ENCODE measurements at regions not wholly inside any gene's neighbourhood (a gene's known extent, or its start where the extent isn't known, plus 50 kb on each side); places are given as distances from the start of the nearest gene placed in this dataset.

DNA sequence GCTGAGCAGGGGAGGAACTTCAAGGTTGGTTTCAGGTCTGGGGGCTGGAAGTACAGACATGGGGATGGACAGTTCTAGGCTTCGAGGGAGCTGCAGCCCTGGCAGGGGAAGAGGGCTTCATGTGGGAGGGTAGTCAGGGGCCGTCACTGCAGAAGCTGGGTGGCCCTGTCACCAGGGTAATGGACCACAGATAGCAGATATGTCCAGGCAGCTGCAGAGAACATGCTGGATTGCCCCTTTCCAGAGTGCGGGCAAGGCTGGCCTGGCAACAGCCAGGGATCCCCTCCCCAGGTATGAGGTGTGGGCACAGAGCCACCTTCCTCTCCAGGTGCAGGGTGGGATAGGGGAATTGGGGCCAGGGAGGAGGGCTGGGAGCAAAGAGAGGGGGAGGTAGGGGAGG, 206.5 kb downstream of the GADD45G start:
- no peaks in the 10 kb centered on the region for H3K36me3 ChIP-seq (ENCODE audit: insufficient read depth, low read length)
- no peak for TF ChIP-seq CTCF (IDR thresholded peaks at IDR 0.05; ENCODE audit: extremely low read depth, low read depth, low read length)
- H3K27ac ChIP-seq (ENCODE audit: low read depth, low read length), result no peak overlapping the region
- H4K20me1 ChIP-seq (ENCODE audit: insufficient read depth, low read length), result no peaks in the 10 kb centered on the region
- no peak overlapping the region for H3K4me2 ChIP-seq (ENCODE audit: insufficient read depth, low read length)
- DNase-seq (ENCODE audit: insufficient read length, low spot score, missing footprints), result no peak
- H3K4me1 ChIP-seq (ENCODE audit: insufficient read depth, low read length), result no peaks in the 10 kb centered on the region
- H2AFZ ChIP-seq (ENCODE audit: low read length), result no peak overlapping the region
- H3K4me3 ChIP-seq (ENCODE audit: insufficient read depth, low read length), result no peak overlapping the region
- H3K27me3 ChIP-seq (ENCODE audit: insufficient read depth, low read length), result no peaks in the 10 kb centered on the region
- no peaks in the 10 kb centered on the region for H3K9me3 ChIP-seq (ENCODE audit: low read depth, low read length)
- no peaks in the 10 kb centered on the region for H3K79me2 ChIP-seq (ENCODE audit: insufficient read depth, low read length)

GRCh38 chr9:89811886-89812450, 207.2 kb downstream of the GADD45G start:
- no peaks in the 10 kb centered on the region for H4K20me1 ChIP-seq (ENCODE audit: insufficient read depth, low read length)
- H3K9me3 ChIP-seq (ENCODE audit: low read depth, low read length), result no peaks in the 10 kb centered on the region
- no peak for TF ChIP-seq CTCF (IDR thresholded peaks at IDR 0.05; ENCODE audit: extremely low read depth, low read depth, low read length)
- no peak overlapping the region for H2AFZ ChIP-seq (ENCODE audit: low read length)
- no peak overlapping the region for H3K27ac ChIP-seq (ENCODE audit: low read depth, low read length)
- no peak overlapping the region for H3K4me3 ChIP-seq (ENCODE audit: insufficient read depth, low read length)
- no peaks in the 10 kb centered on the region for H3K79me2 ChIP-seq (ENCODE audit: insufficient read depth, low read length)
- DNase-seq (ENCODE audit: insufficient read length, low spot score, missing footprints), result no peak
- H3K4me1 ChIP-seq (ENCODE audit: insufficient read depth, low read length), result no peaks in the 10 kb centered on the region
- no peaks in the 10 kb centered on the region for H3K27me3 ChIP-seq (ENCODE audit: insufficient read depth, low read length)
- no peaks in the 10 kb centered on the region for H3K36me3 ChIP-seq (ENCODE audit: insufficient read depth, low read length)
- H3K4me2 ChIP-seq (ENCODE audit: insufficient read depth, low read length), result no peak overlapping the region

DNA sequence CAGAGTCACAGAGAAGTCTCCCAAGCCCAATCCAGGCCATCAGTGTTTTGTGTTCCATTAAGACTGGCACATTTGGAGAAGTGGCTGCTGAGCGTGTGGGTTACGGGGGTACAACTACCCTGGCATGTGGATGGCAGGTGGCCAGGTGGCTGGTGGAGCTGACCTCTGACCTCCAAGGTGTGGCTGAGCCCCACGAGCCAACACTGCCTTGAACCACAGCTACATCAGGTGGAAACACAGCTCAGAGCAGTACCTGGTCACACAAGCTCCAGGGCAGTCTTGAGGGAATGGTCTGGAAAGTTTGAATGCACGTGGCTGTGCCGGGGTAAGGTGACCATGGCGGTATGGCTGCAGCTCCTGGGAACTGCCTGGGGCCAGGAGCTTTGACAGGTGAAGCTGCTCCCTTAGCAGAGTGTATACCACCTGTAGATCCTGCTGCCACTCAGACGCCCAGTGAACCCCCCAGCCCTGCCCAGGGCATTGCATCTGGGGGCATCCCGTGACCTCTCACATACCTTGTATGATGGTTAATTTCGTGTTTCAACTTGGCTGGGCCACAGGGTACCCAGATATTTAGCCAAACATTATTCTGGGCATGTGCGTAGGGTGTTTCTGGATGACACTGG, 207.9 kb downstream of the GADD45G start:
- Histone ChIP-seq H4K20me1 (ENCODE audit: insufficient read depth, low read length) (no peaks in the 10 kb centered on the region), H2AFZ (ENCODE audit: low read length) (no peak overlapping the region), H3K27me3 (ENCODE audit: insufficient read depth, low read length) (no peaks in the 10 kb centered on the region), H3K4me1 (ENCODE audit: insufficient read depth, low read length) (no peaks in the 10 kb centered on the region), H3K9me3 (ENCODE audit: low read depth, low read length) (no peaks in the 10 kb centered on the region), H3K27ac (ENCODE audit: low read depth, low read length) (no peak overlapping the region), H3K36me3 (ENCODE audit: insufficient read depth, low read length) (no peaks in the 10 kb centered on the region), H3K4me2 (ENCODE audit: insufficient read depth, low read length) (no peak overlapping the region), H3K79me2 (ENCODE audit: insufficient read depth, low read length) (no peaks in the 10 kb centered on the region), H3K4me3 (ENCODE audit: insufficient read depth, low read length) (no peak overlapping the region)
- no peak for DNase-seq (ENCODE audit: insufficient read length, low spot score, missing footprints)
- TF ChIP-seq CTCF (IDR thresholded peaks at IDR 0.05; ENCODE audit: extremely low read depth, low read depth, low read length), result no peak

- no peaks in the 10 kb centered on the region for H3K9me3 ChIP-seq (ENCODE audit: low read depth, low read length)
- no peak overlapping the region for H2AFZ ChIP-seq (ENCODE audit: low read length)
- no peaks in the 10 kb centered on the region for H3K27me3 ChIP-seq (ENCODE audit: insufficient read depth, low read length)
- no peaks in the 10 kb centered on the region for H3K79me2 ChIP-seq (ENCODE audit: insufficient read depth, low read length)
- H4K20me1 ChIP-seq (ENCODE audit: insufficient read depth, low read length), result no peaks in the 10 kb centered on the region
- H3K27ac ChIP-seq (ENCODE audit: low read depth, low read length), result no peak overlapping the region
- no peaks in the 10 kb centered on the region for H3K36me3 ChIP-seq (ENCODE audit: insufficient read depth, low read length)
- no peak for DNase-seq (ENCODE audit: insufficient read length, low spot score, missing footprints)
- TF ChIP-seq CTCF (IDR thresholded peaks at IDR 0.05; ENCODE audit: extremely low read depth, low read depth, low read length), result no peak
- H3K4me3 ChIP-seq (ENCODE audit: insufficient read depth, low read length), result no peak overlapping the region
- H3K4me1 ChIP-seq (ENCODE audit: insufficient read depth, low read length), result no peaks in the 10 kb centered on the region
- H3K4me2 ChIP-seq (ENCODE audit: insufficient read depth, low read length), result no peak overlapping the region
These were observed 208.7 kb downstream of the GADD45G start for GRCh38 chr9:89813482-89813881.
